ENCODE measurements at regions not wholly inside any gene's neighbourhood (a gene's known extent, or its start where the extent isn't known, plus 50 kb on each side); places are given as distances from the start of the nearest gene placed in this dataset.

DNA sequence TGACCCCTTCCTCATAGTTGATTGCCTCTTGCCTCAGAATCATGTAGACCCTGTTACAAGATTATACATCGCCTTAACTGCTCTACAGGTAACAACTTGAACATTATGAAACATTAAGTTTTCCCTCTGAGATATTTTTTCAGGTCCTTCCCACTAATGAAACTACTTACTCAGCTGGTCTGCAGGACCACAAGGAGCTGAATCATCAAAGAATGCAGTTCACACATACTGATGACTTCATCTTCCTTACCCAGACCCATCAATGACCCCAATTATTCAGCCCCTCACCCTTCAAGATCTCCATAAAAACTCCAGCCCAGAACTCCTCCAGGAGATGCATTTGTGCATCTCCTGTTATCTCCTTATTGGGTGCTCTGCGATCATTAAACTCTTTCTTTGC is 720.9 kb downstream of the RAPGEF2 start:
- TF ChIP-seq SRF (IDR thresholded peaks at IDR 0.05; ENCODE audit: low read depth, low read length), result no peak
- TF ChIP-seq CTCF (CRISPR knock-in tag; IDR thresholded peaks at IDR 0.05), result no peak
